ENCODE measurements at regions not wholly inside any gene's neighbourhood (a gene's known extent, or its start where the extent isn't known, plus 50 kb on each side); places are given as distances from the start of the nearest gene placed in this dataset.

DNA sequence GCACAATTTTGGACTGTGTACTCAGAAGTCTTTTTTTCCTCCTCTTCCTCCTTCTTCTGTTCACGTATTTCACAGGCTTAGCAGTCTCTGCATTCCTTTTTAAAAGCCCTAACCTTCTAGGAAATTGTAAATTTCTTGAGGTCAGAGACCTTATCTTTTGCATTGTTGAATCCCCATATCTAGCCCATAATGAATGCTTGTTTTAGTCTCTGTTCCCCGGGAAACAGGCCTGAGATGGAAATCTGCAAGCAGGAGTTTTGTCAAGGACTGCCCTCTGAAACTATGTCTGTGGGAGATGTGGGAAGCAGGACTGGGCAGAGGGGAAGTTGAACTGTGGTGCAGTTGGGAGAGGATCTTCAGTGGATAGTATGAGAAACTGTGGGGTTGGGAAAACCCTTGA is 272.2 kb upstream of the DAB1 start:
- TF ChIP-seq, protein P1, sequence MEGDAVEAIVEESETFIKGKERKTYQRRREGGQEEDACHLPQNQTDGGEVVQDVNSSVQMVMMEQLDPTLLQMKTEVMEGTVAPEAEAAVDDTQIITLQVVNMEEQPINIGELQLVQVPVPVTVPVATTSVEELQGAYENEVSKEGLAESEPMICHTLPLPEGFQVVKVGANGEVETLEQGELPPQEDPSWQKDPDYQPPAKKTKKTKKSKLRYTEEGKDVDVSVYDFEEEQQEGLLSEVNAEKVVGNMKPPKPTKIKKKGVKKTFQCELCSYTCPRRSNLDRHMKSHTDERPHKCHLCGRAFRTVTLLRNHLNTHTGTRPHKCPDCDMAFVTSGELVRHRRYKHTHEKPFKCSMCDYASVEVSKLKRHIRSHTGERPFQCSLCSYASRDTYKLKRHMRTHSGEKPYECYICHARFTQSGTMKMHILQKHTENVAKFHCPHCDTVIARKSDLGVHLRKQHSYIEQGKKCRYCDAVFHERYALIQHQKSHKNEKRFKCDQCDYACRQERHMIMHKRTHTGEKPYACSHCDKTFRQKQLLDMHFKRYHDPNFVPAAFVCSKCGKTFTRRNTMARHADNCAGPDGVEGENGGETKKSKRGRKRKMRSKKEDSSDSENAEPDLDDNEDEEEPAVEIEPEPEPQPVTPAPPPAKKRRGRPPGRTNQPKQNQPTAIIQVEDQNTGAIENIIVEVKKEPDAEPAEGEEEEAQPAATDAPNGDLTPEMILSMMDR (IDR thresholded peaks at IDR 0.05; ENCODE audit: insufficient read depth, low read depth, low read length) = no peak
- no peak for TF ChIP-seq EZH2 (IDR thresholded peaks at IDR 0.05; ENCODE audit: insufficient read depth, low read length)

Data from astrocyte (in vitro differentiated cells and primary cell).